A549 (cell line): ENCODE measurements at regions not wholly inside any gene's neighbourhood (a gene's known extent, or its start where the extent isn't known, plus 50 kb on each side); places are given as distances from the start of the nearest gene placed in this dataset.

Experiments used
- ATAC-seq, 2 experiments: fragments of 200-7000 bp in 1 of 2; fragments of >200 bp in 1 of 2; cut with Nextera tagmentation in 1 of 2; cut with Tn5 transposase in 1 of 2; 3 replicates each; pipeline versions ENCODE4 v1.8.0 to v1.9.1; 2018 to 2020; ENCODE audit warnings: mild to moderate bottlenecking in 1 of 2, moderate library complexity in 1 of 2
- CTCF ChIA-PET: fragments of 300-600 bp; sonication (Branson Sonifier 250); formaldehyde crosslinking; extraction: SDS; loops from one replicate; lab custom pipeline; 2021; ENCODE audit warnings: antibody characterized with exemption, inconsistent platforms; lab: Yijun Ruan, JAX
- POLR2A ChIA-PET: fragments of 350-600 bp; formaldehyde crosslinking; extraction: SDS; loops from one replicate; lab custom pipeline; 2021; ENCODE audit warnings: antibody characterized with exemption, inconsistent platforms; lab: Yijun Ruan, JAX
- DNase-seq, 2 experiments: peaks; one replicate each; pipeline versions ENCODE4 v3.0.0 to v3.0.0-alpha.2; 2011 to 2016; ENCODE audit warnings: low read depth in 1 of 2, low spot score in 1 of 2
- FAIRE-seq: peaks from 2 replicates; lab custom pipeline; 2011; peaks lifted over from hg19 to GRCh38; lab: Jason Lieb, UNC
- H3K27ac ChIP-seq, 2 experiments: fragments of >200 bp; sonication (Bioruptor Twin); formaldehyde crosslinking; 3 replicates each; pipeline ENCODE4 v1.5.1; 2016 to 2017
- H3K4me1 ChIP-seq: fragments of >200 bp; sonication (Bioruptor Twin); formaldehyde crosslinking; 3 replicates; pipeline ENCODE4 v1.6.1; 2016
- H3K4me2 ChIP-seq: fragments of >200 bp; sonication (Bioruptor Twin); formaldehyde crosslinking; 3 replicates; pipeline ENCODE4 v1.6.1; 2016
- H3K4me3 ChIP-seq: fragments of >200 bp; sonication (Bioruptor Twin); formaldehyde crosslinking; 3 replicates; pipeline ENCODE4 v1.5.1; 2016
- H3K9me3 ChIP-seq: fragments of >200 bp; sonication (Bioruptor Twin); formaldehyde crosslinking; 3 replicates; pipeline ENCODE4 v1.6.1; 2016
- CTCF ChIP-seq: fragments of >200 bp; sonication (Bioruptor Twin); formaldehyde crosslinking; IDR thresholded peaks from 3 replicates; pipeline ENCODE4 v1.5.1; 2016
- EHF ChIP-seq: fragments of 250-450 bp; sonication (Bioruptor Pico); IDR thresholded peaks from 2 replicates; pipeline ENCODE4 v1.5.0; 2020; ENCODE audit warnings: mild to moderate bottlenecking
- EP300 ChIP-seq, 2 experiments: fragments of >200 bp; sonication (Bioruptor Twin); formaldehyde crosslinking; IDR thresholded peaks; 2 replicates in 1 of 2; 3 replicates in 1 of 2; pipeline ENCODE4 v1.6.1; 2016 to 2017
- ESRRA ChIP-seq: fragments of 150-350 bp; IDR thresholded peaks from 2 replicates; pipeline ENCODE4 v1.6.1; 2014; ENCODE audit warnings: mild to moderate bottlenecking, low read length, borderline replicate concordance
- FOSB ChIP-seq: fragments of 250-450 bp; sonication (Bioruptor Pico); IDR thresholded peaks from 2 replicates; pipeline ENCODE4 v1.5.0; 2020; ENCODE audit warnings: mild to moderate bottlenecking, moderate library complexity
- FOSL2 ChIP-seq, 2 experiments: fragments of 450-650 bp in 1 of 2; fragments of >200 bp in 1 of 2; sonication (Bioruptor Twin) in 1 of 2; formaldehyde crosslinking; IDR thresholded peaks; 2 replicates each; pipeline versions ENCODE4 v1.5.0 to v1.6.1; 2016 to 2020; ENCODE audit warnings: mild to moderate bottlenecking in 1 of 2, moderate library complexity in 1 of 2
- FOXS1 ChIP-seq: fragments of 250-450 bp; sonication (Bioruptor Pico); IDR thresholded peaks from 2 replicates; pipeline ENCODE4 v1.5.0; 2020; ENCODE audit warnings: mild to moderate bottlenecking, moderate library complexity
- GATA3 ChIP-seq: IDR thresholded peaks from 2 replicates; pipeline ENCODE4 v1.6.1; 2012; ENCODE audit warnings: borderline replicate concordance
- HEYL ChIP-seq: fragments of 250-450 bp; sonication (Bioruptor Pico); IDR thresholded peaks from 2 replicates; pipeline ENCODE4 v1.8.0; 2021; ENCODE audit warnings: mild to moderate bottlenecking, moderate library complexity
- HOXA7 ChIP-seq: fragments of 250-450 bp; sonication (Bioruptor Pico); IDR thresholded peaks from 2 replicates; pipeline ENCODE4 v1.5.0; 2020; ENCODE audit warnings: mild to moderate bottlenecking, moderate library complexity
- JUN ChIP-seq, 2 experiments: fragments of >200 bp; sonication (Bioruptor Twin); formaldehyde crosslinking; IDR thresholded peaks; 2 replicates in 1 of 2; 3 replicates in 1 of 2; pipeline ENCODE4 v1.6.1; 2016 to 2017
- KDM1A ChIP-seq: fragments of 200-600 bp; sonication (generic); IDR thresholded peaks from 2 replicates; pipeline ENCODE4 v1.6.1; 2016; ENCODE audit warnings: low read depth, mild to moderate bottlenecking
- KDM5A ChIP-seq: fragments of 200-600 bp; sonication (generic); IDR thresholded peaks from 2 replicates; pipeline ENCODE4 v1.6.1; 2016; ENCODE audit warnings: antibody characterized with exemption, mild to moderate bottlenecking
- NPAS2 ChIP-seq: fragments of 250-450 bp; sonication (Bioruptor Pico); IDR thresholded peaks from 2 replicates; pipeline ENCODE4 v1.8.0; 2022; ENCODE audit warnings: mild to moderate bottlenecking, moderate library complexity, borderline replicate concordance
- NR3C1 ChIP-seq: fragments of >200 bp; sonication (Bioruptor Twin); formaldehyde crosslinking; IDR thresholded peaks from 3 replicates; pipeline ENCODE4 v1.6.1; 2017
- POLR2AphosphoS2 ChIP-seq: conservative IDR thresholded peaks from 2 replicates; pipeline ENCODE4 v1.6.1; 2012; ENCODE audit warnings: low read length, improper control_type of control experiment, inconsistent platforms
- RAD21 ChIP-seq, 2 experiments: fragments of >200 bp in 1 of 2; sonication (Bioruptor Twin) in 1 of 2; formaldehyde crosslinking in 1 of 2; IDR thresholded peaks in 1 of 2; conservative IDR thresholded peaks in 1 of 2; 2 replicates in 1 of 2; 3 replicates in 1 of 2; pipeline ENCODE4 v1.6.1; 2012 to 2018; ENCODE audit warnings: inconsistent platforms in 1 of 2
- RARB ChIP-seq: fragments of 250-450 bp; sonication (Bioruptor Pico); IDR thresholded peaks from 2 replicates; pipeline ENCODE4 v1.8.0; 2021; ENCODE audit warnings: mild to moderate bottlenecking, moderate library complexity
- RFX5 ChIP-seq: fragments of 450-650 bp; IDR thresholded peaks from 2 replicates; pipeline ENCODE4 v1.7.1; 2014; ENCODE audit warnings: antibody characterized with exemption, mild to moderate bottlenecking, moderate library complexity
- TP53 ChIP-seq: fragments of 250-450 bp; sonication (Bioruptor Pico); IDR thresholded peaks from 2 replicates; pipeline ENCODE4 v1.5.0; 2021; ENCODE audit warnings: mild to moderate bottlenecking, moderate library complexity
- WGBS: methylation state at CpG from one replicate; pipeline ENCODE4 v1.1.6; 2017; ENCODE audit errors: missing lambda C conversion rate; 5-methylcytosine and 5-hydroxymethylcytosine counted together

- no peaks in the 10 kb centered on the region for H3K9me3 ChIP-seq
- ChIA-PET POLR2A (interaction anchor here (0.9 kb wide), 1 partner anchor 291 kb away, joined by 3 read pairs; the partner anchor contains the start of gene ZFP36L2), CTCF (interaction anchor here (0.6 to 10.3 kb wide), 9 partner anchors 8 to 901 kb away, joined by 3 to 92 read pairs (median 6); no protein-coding TSS in a partner anchor)
- ATAC-seq (no peak), FAIRE-seq (no peak), DNase-seq (no peak)
- H3K27ac ChIP-seq, result no peak overlapping the region
- H3K4me1 ChIP-seq, result 0 out of 3 replicates have a peak, but pooled peaks cover 2% of the 10 kb centered on the region
- no peak overlapping the region for H3K4me3 ChIP-seq
- TF ChIP-seq KDM5A, result no peak
- no peak for TF ChIP-seq RFX5
- no peak for TF ChIP-seq FOSB (CRISPR knock-in tag)
- no peak for TF ChIP-seq FOSL2 (IDR thresholded peaks at IDR 0.05)
- no peak for TF ChIP-seq FOSL2 (CRISPR knock-in tag; IDR thresholded peaks at IDR 0.05)
- no peak for TF ChIP-seq RAD21 (conservative IDR thresholded peaks at IDR 0.05 in 1 of 2, IDR thresholded peaks at IDR 0.05 in 1 of 2)
- TF ChIP-seq HEYL (CRISPR knock-in tag), result no peak
- TF ChIP-seq KDM1A, result no peak
- no peak for TF ChIP-seq POLR2AphosphoS2
- TF ChIP-seq TP53 (CRISPR knock-in tag), result no peak
- no peak for TF ChIP-seq NPAS2 (CRISPR knock-in tag)
- H3K4me2 ChIP-seq, result no peak overlapping the region
- 73% methylated on average over 13 of the region's 13 CpGs for WGBS
Observed at GRCh38 chr2:42935692-42936671, 143.6 kb upstream of the HAAO start.

GRCh38 chr2:42934580-42935186, 142.3 kb upstream of the HAAO start:
- Histone ChIP-seq H3K4me1 (peaks cover 9% of the 10 kb centered on the region), H3K4me2 (no peak overlapping the region), H3K27ac (no peak overlapping the region), H3K4me3 (no peak overlapping the region), H3K9me3 (no peaks in the 10 kb centered on the region)
- FAIRE-seq (no peak), ATAC-seq (no peak), DNase-seq (no peak)
- ChIA-PET POLR2A (interaction anchor here (0.9 kb wide), 1 partner anchor 292 kb away, joined by 3 read pairs; the partner anchor contains the start of gene ZFP36L2), CTCF (interaction anchor here (0.6 to 10.3 kb wide), 9 partner anchors 10 to 683 kb away, joined by 3 to 92 read pairs (median 7); no protein-coding TSS in a partner anchor)
- no peak for TF ChIP-seq HEYL (CRISPR knock-in tag)
- TF ChIP-seq EHF (CRISPR knock-in tag), result no peak
- TF ChIP-seq KDM5A, result no peak
- no peak for TF ChIP-seq JUN (IDR thresholded peaks at IDR 0.05)
- no peak for TF ChIP-seq GATA3
- TF ChIP-seq NR3C1, result no peak
- TF ChIP-seq CTCF, result no peak
- TF ChIP-seq ESRRA, result no peak
- 72% methylated on average over 14 of the region's 14 CpGs for WGBS

GRCh38 chr2:42933824-42934254, 141.5 kb upstream of the HAAO start:
- no peak for ATAC-seq
- no peak overlapping the region for H3K4me3 ChIP-seq
- TF ChIP-seq NR3C1 (no peak), FOXS1 (CRISPR knock-in tag) (no peak), RFX5 (no peak), TP53 (CRISPR knock-in tag) (no peak), RARB (CRISPR knock-in tag) (no peak), EP300 (IDR thresholded peaks at IDR 0.05) (no peak), HOXA7 (no peak)
- FAIRE-seq, result no peak
- no peaks in the 10 kb centered on the region for H3K9me3 ChIP-seq
- DNase-seq, result no peak
- 82% methylated on average over 8 of the region's 8 CpGs for WGBS
- ChIA-PET CTCF (interaction anchor here (1.6 to 10.3 kb wide), 7 partner anchors 10 to 607 kb away, joined by 3 to 92 read pairs (median 16); no protein-coding TSS in a partner anchor), POLR2A (no interaction called here)
- peaks cover 14% of the 10 kb centered on the region for H3K4me1 ChIP-seq
- H3K4me2 ChIP-seq, result no peak overlapping the region
- no peak overlapping the region for H3K27ac ChIP-seq
